Right ventricle myocardium inferior (tissue), 1 donor: ENCODE measurements at regions not wholly inside any gene's neighbourhood (a gene's known extent, or its start where the extent isn't known, plus 50 kb on each side); places are given as distances from the start of the nearest gene placed in this dataset.
"Not testable (repeated sequence)": the region's sequence is repeated elsewhere in the genome, so short reads cannot be mapped to it uniquely, and the experiment has no call there.

Experiments
- ATAC-seq: fragments of 200-7000 bp; cut with Tn5 transposase; one replicate; pipeline ENCODE4 v1.9.1; 2020; ENCODE audit warnings: mild to moderate bottlenecking, moderate library complexity
- DNase-seq: peaks from one replicate; pipeline ENCODE4 v3.0.0; 2021; ENCODE audit errors: missing footprints
- intact Hi-C: fragments of 100-400 bp; cut with DNase I; formaldehyde crosslinking; loops from one replicate; pipeline ENCODE4 v1.11.0; 2022
- donor health status: DM: no; HTN: yes; CAD: no; lungs with severe emphysema.

DNA sequence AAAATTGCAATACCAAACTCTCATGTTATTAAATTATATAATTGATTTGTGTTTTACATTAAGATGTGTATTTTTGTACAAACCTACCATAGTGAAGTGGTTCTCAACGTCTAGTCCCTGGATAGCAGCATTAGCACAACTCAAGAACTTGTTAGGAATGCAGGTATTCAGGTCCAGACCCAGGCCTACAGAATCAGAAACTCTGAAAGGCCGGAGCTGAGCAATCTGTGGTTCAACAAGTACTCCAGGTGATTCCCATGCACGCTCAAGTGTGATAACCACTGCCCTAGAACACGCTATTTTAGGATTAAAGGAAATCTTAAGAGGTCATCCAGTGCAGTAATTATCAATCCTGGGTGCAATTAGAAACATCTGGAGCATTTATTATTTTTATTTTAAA lies 456.3 kb downstream of the IRS2 start:
- intact Hi-C loops = loop anchor here (10.0 kb wide), 1 partner anchor 775 kb away; no protein-coding TSS in a partner anchor
- ATAC-seq (no peak), DNase-seq (no peak)

DNA sequence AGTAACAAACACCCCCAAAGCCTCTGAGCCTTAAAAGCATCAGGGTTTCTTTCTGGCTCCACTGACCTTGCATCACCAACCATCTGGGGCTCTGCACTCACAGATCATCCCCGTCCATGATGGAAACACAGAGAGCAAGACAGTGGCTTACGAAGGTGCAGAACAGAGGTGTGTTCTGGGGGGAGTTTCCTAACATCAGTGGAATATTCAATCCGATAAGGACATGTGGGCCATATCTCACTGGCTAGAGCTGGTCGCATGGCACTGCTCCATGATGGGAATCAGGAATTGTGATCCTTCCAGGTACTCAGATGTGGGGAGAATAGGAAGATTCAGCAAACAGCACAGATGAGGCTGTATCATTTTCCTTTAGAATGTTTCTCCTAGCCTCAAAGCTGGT lies 457.2 kb downstream of the IRS2 start:
- no peak for ATAC-seq
- no peak for DNase-seq
- intact Hi-C loops = no loop called here

DNA sequence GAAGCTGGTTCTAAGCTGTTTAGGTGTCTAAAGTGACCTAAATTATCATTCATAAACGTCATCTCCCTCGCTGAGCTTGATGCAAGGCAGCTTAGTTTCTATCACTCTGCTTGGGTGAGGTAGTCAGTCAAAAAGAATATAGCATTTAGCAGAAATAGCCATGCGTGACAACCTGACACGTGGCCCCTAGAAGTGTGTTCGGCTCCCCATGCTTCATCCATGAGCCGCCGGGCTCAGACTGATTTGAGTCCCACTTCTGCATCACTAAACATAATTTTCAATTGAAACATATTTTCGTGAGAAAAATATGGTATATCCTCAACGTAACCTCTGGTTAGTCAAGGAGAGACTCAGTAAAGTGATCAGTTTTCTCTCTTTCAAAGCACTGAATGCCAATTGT lies 459.8 kb downstream of the IRS2 start:
- intact Hi-C loops = no loop called here
- DNase-seq (no peak), ATAC-seq (no peak)

DNA sequence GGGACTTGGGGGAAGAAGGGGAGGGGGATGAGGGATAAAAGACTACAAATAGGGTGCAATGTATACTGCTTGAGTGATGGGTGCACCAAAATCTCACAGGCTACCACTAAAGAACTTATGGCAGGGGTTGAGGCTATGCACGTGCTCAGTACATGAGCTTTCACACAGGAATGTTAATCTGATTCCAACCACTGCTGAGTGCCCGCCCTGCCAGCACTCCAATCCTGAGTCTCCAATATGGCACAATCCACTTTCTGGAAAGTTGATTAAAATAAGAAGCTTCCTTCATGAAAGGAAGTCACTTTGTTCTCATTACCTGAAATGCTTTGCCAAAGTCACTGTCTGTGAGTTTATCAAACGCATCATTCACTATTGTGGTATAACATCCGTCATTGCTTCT lies 463.0 kb downstream of the IRS2 start:
- no peak for ATAC-seq
- intact Hi-C loops = no loop called here
- no peak for DNase-seq

DNA sequence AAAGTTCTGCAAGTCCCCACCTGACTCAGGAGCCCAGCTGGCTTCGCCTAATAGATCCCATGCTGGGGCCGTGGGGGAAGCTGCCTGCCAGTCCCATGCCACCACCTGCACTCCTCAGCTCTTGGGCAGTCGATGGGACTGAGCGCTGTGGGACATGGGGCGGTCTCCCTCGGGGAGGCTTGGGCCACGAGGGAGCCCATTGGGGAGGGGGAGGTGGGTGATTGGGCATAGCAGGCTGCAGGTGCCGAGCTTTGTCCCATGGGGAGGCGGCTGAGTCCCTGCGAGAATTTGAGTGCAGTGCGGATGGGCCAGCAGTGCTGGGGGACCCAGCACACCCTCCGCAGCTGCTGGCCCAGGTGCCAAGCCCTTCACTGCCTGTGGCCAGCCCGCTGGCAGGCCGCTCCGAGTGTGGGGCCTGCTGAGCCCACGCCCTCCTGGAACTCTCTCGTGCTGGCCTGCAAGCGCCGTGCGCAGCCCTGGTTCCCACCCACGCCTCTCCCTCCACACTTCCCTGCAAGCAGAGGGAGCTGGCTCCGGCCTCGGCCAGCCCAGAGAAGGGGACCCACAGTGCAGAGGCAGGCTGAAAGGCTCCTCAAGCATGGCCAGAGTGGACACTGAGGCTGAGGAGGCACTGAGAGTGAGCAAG lies 467.3 kb downstream of the IRS2 start:
- ATAC-seq (no peak), DNase-seq (no peak)
- intact Hi-C loops = no loop called here

DNA sequence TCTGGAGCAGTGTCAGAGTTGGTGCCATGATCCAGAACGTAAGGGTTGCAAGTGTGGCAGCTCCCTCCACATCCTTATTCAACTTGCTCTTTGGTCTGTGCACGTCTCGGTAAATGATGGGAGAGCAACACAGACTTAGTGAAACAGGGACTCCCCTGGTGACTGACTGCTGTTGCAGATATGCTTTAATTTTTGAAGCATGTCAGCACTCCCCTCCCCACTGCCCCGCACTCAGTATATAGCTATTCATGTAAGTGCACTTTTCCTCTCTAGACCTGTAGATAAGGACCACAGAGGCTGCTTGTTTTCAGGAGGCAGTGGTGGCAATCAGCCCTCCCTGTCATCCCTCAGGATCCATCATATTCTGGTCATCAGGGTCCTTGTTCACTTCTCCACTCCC lies 470.9 kb downstream of the IRS2 start:
- DNase-seq = no peak
- intact Hi-C loops = no loop called here
- no peak for ATAC-seq

DNA sequence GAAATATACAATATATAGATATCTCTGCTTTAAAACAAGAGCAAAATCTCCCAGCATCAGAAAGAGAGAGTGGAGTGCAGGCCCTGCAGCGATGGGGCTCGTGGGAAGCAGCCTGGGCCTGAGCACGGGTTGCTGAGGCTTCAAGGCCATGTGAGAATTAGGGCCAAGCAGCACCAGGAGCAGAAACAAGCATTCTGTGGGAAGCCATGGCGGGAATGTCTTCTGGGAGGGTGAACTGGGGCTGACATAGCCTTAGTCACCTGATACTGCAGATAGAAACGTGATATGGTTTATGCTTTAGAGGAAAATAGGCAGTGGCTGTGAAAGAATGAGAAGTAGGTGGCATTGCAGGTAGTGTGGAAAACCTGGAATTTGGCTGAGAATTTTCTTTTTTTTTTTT lies 472.3 kb downstream of the IRS2 start:
- ATAC-seq = no peak
- intact Hi-C loops = no loop called here

DNA sequence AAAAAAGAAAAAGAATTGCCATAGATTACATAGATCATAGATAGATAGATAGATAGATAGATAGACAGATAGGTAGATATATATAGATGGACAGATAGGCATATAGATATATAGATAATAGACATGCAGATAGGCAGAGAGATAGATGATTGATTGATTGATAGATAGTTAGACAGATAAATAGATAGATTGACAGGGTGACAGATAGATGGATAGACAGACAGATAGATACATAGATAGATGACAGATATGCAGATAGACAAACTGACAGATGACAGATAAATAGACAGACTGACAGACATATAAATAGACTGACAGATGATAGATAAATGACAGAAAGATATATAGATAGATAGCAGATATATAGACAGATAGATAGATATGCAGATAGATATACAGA lies 474.0 kb downstream of the IRS2 start:
- intact Hi-C loops = no loop called here
- DNase-seq (no peak), ATAC-seq (no peak)

More for the DNA sequence above, 472.3 kb downstream of the IRS2 start:
- DNase-seq = no peak

DNA sequence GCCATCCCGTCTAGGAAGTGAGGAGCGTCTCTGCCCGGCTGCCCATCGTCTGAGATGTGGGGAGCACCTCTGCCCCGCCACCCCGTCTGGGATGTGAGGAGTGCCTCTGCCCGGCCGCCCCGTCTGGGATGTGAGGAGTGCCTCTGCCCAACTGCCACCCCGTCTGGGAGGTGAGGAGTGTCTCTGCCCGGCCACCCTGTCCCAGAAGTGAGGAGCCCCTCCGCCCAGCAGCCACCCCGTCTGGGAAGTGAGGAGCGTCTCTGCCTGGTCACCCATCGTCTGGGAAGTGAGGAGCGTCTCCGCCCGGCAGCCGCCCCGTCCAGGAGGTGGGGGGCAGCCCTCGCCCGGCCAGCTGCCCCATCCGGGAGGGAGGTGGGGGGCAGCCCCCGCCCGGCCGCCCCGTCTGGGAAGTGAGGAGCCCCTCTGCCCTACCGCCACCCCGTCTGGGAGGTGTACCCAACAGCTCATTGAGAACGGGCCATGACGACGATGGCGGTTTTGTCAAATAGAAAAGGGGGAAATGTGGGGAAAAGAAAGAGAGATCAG lies 474.9 kb downstream of the IRS2 start:
- intact Hi-C loops, ATAC-seq, DNase-seq: not testable (repeated sequence)

DNA sequence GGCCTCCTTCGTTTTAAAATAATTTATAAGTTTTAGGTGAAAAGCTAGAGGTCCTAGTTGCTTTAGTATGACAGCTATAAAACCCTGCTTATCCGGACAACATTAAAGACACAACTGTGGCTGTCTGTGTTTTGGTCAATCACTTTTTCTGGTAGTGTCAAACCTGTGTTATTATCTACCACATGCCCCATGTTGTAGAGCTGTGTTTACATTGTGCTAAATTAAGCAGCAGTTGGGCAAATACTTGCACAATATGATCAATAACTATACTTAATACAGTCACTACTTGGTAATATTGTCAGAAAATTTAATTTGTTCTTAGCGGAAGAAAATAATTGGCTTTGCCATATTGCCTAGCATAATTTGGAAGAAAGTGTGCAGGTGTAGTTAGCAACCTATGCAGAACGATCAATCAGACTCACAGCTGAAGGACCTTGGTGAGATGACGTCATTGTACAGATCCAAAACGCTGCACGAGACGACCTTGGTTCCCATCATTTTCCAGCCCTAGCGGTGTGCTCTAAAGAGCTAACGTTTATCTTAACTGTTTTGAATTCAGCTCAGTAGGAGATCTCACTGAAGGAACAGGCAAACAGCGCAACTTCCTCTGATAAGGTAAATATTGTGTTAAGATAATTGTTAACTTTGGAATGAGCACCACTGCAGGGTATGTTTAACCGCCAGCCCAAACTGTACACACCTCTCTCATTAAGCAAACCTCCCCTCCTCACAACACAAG lies 476.6 kb downstream of the IRS2 start:
- no peak for DNase-seq
- intact Hi-C loops = no loop called here
- ATAC-seq = no peak

DNA sequence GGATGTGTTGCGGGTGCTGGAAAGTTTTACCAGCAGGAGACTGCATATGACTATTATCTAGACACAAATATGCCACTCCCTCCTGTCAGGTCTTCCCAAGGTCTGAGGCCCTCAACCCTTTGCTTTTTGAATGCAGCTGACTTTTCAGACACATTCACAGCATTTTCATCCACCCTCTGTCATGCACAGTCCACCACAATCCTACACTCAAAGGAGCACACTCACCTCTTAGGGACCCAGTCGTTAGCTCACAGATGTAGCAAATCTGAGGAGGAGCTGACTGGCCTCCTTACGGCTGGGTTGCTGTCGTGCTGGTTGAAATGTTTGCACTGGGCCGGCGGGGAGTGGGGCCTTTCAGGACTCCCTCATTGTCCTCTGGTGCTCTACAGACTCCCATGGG lies 479.4 kb downstream of the IRS2 start:
- intact Hi-C loops = no loop called here
- no peak for ATAC-seq
- no peak for DNase-seq

DNA sequence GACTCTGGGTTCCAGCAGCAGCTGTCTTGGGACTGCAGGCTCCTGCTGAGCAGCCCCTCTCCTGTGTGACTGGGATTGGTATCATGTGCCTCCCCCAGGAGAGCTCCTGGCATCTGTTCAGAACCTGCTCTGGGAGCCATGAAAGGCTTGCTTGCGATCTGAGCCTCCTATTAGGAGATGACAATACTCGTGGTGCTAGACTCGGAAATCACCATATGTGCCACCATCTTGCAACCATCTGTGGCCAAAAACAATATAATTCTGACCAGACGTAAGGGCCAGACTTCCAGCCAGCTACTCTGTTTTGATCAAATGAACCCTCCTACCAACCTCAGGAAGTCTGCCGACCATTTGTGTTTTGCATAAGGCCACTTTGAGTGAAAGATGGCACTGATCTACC lies 484.7 kb downstream of the IRS2 start:
- DNase-seq (no peak), ATAC-seq (no peak)
- intact Hi-C loops = no loop called here

DNA sequence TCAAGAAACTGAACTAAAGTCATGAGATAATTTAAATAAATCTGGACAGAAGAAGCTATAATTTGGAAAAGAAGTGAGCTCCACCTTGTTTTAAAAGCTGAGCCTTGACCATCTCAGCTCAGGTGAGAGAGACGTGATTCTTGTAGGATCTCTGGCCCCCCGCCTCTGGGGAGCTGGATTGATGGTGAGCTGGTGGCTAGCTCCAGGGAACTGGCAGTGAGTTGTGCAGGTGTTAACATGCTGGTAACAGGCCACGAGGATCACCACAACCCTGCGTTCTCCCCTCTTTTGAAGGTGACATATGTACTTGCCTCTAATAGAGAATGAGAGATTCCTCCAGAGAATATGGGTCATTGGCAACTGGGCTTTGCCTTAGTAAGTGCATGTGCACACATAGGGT lies 485.1 kb downstream of the IRS2 start:
- no peak for ATAC-seq
- DNase-seq = no peak
- intact Hi-C loops = no loop called here

DNA sequence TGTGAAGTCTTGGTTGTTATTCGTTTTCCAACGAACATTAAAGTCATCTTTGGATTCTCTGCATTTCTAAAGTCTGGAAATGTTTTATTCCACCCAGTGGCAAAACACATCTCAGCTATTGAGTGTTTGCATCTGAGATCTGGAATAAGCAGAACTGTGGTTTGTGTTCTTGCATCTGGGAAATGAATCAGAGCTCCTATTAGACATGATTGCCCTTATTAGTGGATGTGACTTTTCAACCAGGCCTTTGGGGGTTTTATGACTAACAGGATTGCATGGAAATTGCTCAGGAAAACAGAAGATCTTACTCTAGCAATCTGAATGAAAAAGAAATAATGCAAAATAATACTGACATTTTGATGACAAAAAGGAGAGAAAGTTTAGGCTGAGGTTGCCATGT lies 488.8 kb downstream of the IRS2 start:
- ATAC-seq (no peak), DNase-seq (no peak)
- intact Hi-C loops = no loop called here

DNA sequence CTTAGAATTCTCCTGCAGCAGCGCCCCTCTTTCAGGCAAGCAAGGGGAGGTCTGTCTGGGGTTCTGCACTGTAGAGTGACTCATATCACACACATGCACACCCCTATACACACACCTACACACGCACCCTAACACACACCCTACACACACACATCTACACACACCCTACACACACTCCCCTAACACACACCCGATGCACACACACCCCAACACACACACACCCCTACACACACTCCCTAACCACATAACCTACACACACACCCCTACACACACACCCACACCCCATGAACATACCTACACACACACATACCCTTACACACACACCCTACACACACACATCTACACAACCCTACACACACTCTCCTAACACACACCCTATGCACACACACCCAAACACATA lies 493.2 kb downstream of the IRS2 start:
- intact Hi-C loops = no loop called here
- ATAC-seq = no peak
- no peak for DNase-seq

DNA sequence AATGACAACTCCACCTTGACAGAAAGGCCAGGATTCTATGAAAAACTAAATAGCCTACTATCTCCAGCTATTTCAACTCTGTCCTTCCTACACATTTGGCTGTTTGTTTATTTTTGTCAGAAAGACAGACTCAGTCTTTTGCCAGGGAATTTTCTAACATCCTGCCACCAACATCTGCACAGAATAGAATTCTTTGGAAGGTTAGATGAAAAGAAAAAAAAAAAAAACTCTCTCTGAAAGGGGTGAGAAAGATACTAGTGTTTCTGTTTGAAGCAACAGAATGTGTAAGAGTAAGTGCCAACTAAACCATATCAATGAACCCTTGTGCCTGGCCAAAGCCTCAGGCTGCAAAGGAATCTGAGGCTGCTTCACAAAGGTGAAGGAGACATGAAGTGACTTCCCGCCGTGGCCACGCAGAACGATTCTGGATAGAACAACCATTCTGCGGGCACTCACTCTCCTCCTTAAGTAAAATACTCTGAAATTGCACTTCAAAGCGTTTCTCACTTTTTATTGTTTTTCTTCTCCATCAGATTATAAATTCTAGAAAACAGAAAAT lies 498.2 kb downstream of the IRS2 start:
- intact Hi-C loops = no loop called here
- no peak for ATAC-seq

DNA sequence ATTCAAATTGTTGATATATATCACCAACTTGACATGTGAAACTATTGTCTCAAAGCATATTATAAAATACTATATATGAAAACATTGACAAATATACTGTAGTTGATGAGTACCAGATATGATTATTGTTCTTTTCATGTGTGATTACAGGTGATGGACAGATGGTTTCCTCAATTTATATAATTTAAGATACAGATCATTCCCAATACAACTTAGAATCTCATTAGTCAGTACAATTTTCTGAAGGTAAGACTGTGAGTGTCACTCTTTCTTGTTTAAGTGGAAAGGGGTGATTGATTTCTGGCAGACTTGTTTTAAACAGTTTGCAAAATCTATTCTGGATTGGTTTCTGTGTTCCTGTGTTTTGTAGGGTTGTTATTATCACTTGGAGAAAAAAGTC lies 498.8 kb downstream of the IRS2 start:
- intact Hi-C loops = no loop called here

More for the DNA sequence above, 498.2 kb downstream of the IRS2 start:
- no peak for DNase-seq

DNA sequence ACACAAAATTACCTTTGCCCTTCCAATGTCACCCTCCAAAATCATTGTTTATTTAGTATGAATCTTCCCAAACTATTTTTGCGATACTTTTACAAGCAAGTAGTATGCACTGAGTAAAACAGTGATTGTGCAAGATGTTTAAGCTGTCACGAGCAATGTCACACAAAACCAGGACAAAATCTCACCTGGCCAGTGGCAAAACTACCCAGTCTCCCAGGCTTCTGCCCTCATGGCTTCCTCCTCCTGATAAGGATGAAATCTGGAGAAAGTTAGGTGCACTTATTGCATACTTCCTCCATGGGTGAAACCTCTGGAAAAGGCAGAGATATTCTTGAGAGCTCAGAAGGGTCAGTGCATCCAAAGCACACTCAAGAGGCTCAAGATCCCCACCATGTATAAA lies 500.8 kb downstream of the IRS2 start:
- ATAC-seq (no peak), DNase-seq (no peak)
- intact Hi-C loops = no loop called here

More for the DNA sequence above, 498.8 kb downstream of the IRS2 start:
- ATAC-seq (no peak), DNase-seq (no peak)

DNA sequence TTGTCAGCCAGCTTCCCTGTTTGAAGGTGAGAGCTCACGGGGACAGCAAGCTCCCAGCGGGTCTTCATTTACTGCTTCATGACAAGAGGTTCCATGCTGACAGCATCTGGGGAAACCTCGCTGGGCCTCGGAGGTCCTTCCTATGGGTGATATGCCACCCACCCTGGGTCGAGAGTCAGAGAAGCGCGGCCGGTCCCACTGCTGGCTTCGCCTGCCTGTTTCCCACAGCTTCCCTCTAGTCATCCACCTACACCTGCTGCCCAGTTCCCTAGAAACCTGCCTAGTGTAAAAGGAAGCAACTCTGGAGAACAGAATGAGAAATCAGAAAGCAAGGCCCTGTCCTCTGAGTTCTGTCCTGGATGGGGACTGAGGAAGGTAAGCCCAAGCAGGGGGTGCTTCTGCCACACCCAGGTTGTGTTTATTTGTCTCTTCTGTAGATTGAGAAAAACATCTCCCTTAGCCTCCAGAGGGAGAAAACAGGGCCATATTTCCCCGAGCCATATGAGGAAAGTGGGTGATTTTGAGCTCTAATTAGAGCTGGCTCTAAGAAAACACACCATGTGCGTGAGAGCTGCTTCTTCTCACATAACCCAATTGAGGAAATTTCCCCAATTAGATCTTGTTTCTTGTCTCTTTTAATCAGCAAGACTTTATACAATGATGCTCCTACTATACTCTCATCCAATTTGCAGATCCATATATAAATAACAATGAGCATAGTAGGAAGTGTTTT lies 504.3 kb downstream of the IRS2 start:
- intact Hi-C loops = no loop called here
- DNase-seq = no peak
- ATAC-seq = no peak
